H9 (cell line): ENCODE measurements at regions not wholly inside any gene's neighbourhood (a gene's known extent, or its start where the extent isn't known, plus 50 kb on each side); places are given as distances from the start of the nearest gene placed in this dataset.

Source experiments
- DNase-seq: peaks from one replicate; pipeline ENCODE4 v3.0.0-alpha.2; 2017
- H2AFZ ChIP-seq: one replicate; pipeline ENCODE4 v1.6.1; 2013; ENCODE audit warnings: mild to moderate bottlenecking, low read length, control low read depth, moderate library complexity
- H2AK5ac ChIP-seq: 2 replicates; pipeline ENCODE4 v1.6.1; 2013; ENCODE audit warnings: low read length, control low read depth, mixed read lengths; ENCODE audit not compliant: insufficient read length
- H2BK120ac ChIP-seq: one replicate; pipeline ENCODE4 v1.6.1; 2013; ENCODE audit warnings: low read depth, mild to moderate bottlenecking, low read length, control low read depth, inconsistent platforms; ENCODE audit not compliant: poor library complexity, severe bottlenecking
- H2BK12ac ChIP-seq: 2 replicates; pipeline ENCODE4 v1.6.1; 2013; ENCODE audit warnings: low read length, control low read depth, mixed read lengths, low read depth; ENCODE audit not compliant: insufficient read length
- H2BK15ac ChIP-seq: 2 replicates; pipeline ENCODE4 v1.6.1; 2013; ENCODE audit warnings: low read depth, low read length, control low read depth
- H2BK20ac ChIP-seq: one replicate; pipeline ENCODE4 v1.6.1; 2013; ENCODE audit warnings: low read depth, mild to moderate bottlenecking, low read length, control low read depth, inconsistent platforms; ENCODE audit not compliant: poor library complexity, severe bottlenecking
- H2BK5ac ChIP-seq: 2 replicates; pipeline ENCODE4 v1.6.1; 2013; ENCODE audit warnings: low read length, control low read depth, mixed read lengths; ENCODE audit not compliant: insufficient read length
- H3K14ac ChIP-seq: 2 replicates; pipeline ENCODE4 v1.6.1; 2013; ENCODE audit warnings: low read length, control low read depth; ENCODE audit not compliant: insufficient read depth
- H3K18ac ChIP-seq: 2 replicates; pipeline ENCODE4 v1.6.1; 2013; ENCODE audit warnings: low read depth, mild to moderate bottlenecking, mixed read lengths, low read length, control low read depth; ENCODE audit not compliant: insufficient read length
- H3K23ac ChIP-seq: 2 replicates; pipeline ENCODE4 v1.6.1; 2013; ENCODE audit warnings: low read length, control low read depth, mixed read lengths, low read depth; ENCODE audit not compliant: insufficient read length
- H3K23me2 ChIP-seq: 2 replicates; pipeline ENCODE4 v1.6.1; 2013; ENCODE audit warnings: low read depth, mild to moderate bottlenecking, mixed read lengths, low read length, control low read depth; ENCODE audit not compliant: insufficient read length, poor library complexity, severe bottlenecking
- H3K27ac ChIP-seq: 2 replicates; pipeline ENCODE4 v1.5.1; 2013; ENCODE audit warnings: low read length, control low read depth, mixed read lengths, low read depth; ENCODE audit not compliant: insufficient read length
- H3K27me3 ChIP-seq: 2 replicates; pipeline ENCODE4 v1.6.1; 2013; ENCODE audit warnings: low read length, control low read depth, inconsistent platforms; ENCODE audit not compliant: insufficient read depth
- H3K4ac ChIP-seq: 2 replicates; pipeline ENCODE4 v1.6.1; 2013; ENCODE audit warnings: low read depth, mild to moderate bottlenecking, control low read depth, inconsistent platforms, low read length, moderate library complexity
- H3K4me1 ChIP-seq: 2 replicates; pipeline ENCODE4 v1.6.1; 2013; ENCODE audit warnings: low read length, control low read depth, inconsistent platforms; ENCODE audit not compliant: insufficient read depth
- H3K4me2 ChIP-seq: 2 replicates; pipeline ENCODE4 v1.6.1; 2013; ENCODE audit warnings: low read length, control low read depth, mixed read lengths; ENCODE audit not compliant: insufficient read length, insufficient read depth
- H3K56ac ChIP-seq: 2 replicates; pipeline ENCODE4 v1.6.1; 2013; ENCODE audit warnings: low read depth, mild to moderate bottlenecking, mixed read lengths, low read length, control low read depth; ENCODE audit not compliant: insufficient read length
- H3K79me1 ChIP-seq: 2 replicates; pipeline ENCODE4 v1.6.1; 2013; ENCODE audit warnings: low read depth, mild to moderate bottlenecking, moderate library complexity, low read length, control low read depth, inconsistent platforms; ENCODE audit not compliant: insufficient read depth, poor library complexity, severe bottlenecking
- H3K79me2 ChIP-seq: 2 replicates; pipeline ENCODE4 v1.6.1; 2013; ENCODE audit warnings: low read length, control low read depth, inconsistent platforms; ENCODE audit not compliant: insufficient read depth
- H3K9ac ChIP-seq: 2 replicates; pipeline ENCODE4 v1.6.1; 2013; ENCODE audit warnings: low read length, control low read depth, mixed read lengths; ENCODE audit not compliant: insufficient read length; ENCODE audit errors: extremely low read depth
- H3K9me3 ChIP-seq: one replicate; pipeline ENCODE4 v1.6.1; 2013; ENCODE audit warnings: low read depth, low read length, inconsistent platforms; ENCODE audit not compliant: control insufficient read depth
- H3T11ph ChIP-seq: one replicate; pipeline ENCODE4 v1.6.1; 2013; ENCODE audit warnings: mild to moderate bottlenecking, low read length, control low read depth, inconsistent platforms
- H4K20me1 ChIP-seq: one replicate; pipeline ENCODE4 v1.6.1; 2013; ENCODE audit not compliant: control insufficient read depth, insufficient read length, insufficient read depth
- H4K5ac ChIP-seq: 2 replicates; pipeline ENCODE4 v1.6.1; 2013; ENCODE audit warnings: low read depth, mild to moderate bottlenecking, mixed read lengths, low read length, control low read depth; ENCODE audit not compliant: insufficient read length
- H4K8ac ChIP-seq: replicated peaks from 2 replicates; pipeline ENCODE4 v1.6.1; 2013; ENCODE audit warnings: low read length, control low read depth, mixed read lengths, low read depth; ENCODE audit not compliant: insufficient read length
- H4K91ac ChIP-seq: 2 replicates; pipeline ENCODE4 v1.6.1; 2013; ENCODE audit warnings: low read depth, mild to moderate bottlenecking, moderate library complexity, mixed read lengths, low read length, control low read depth; ENCODE audit not compliant: insufficient read length
- H3K27ac Mint-ChIP-seq, 3 experiments: 2 replicates in 2 of 3; 3 replicates in 1 of 3; pipeline ENCODE4 v1.8.0; 2020 to 2021; ENCODE audit warnings: mixed read lengths in 3 of 3, mild to moderate bottlenecking in 1 of 3, moderate library complexity in 1 of 3
- H3K27me3 Mint-ChIP-seq: 2 replicates; pipeline ENCODE4 v1.8.0; 2021; ENCODE audit warnings: low read depth, mild to moderate bottlenecking, moderate library complexity, mixed read lengths
- H3K36me3 Mint-ChIP-seq, 3 experiments: 2 replicates in 2 of 3; 3 replicates in 1 of 3; pipeline ENCODE4 v1.8.0; 2020 to 2021; ENCODE audit warnings: low read depth in 3 of 3, mixed read lengths in 3 of 3; ENCODE audit not compliant: insufficient read depth in 1 of 3
- H3K4me1 Mint-ChIP-seq, 2 experiments: 2 replicates each; pipeline ENCODE4 v1.8.0; 2020; ENCODE audit warnings: mixed read lengths in 2 of 2
- H3K4me3 Mint-ChIP-seq, 2 experiments: 2 replicates in 1 of 2; 3 replicates in 1 of 2; pipeline ENCODE4 v1.8.0; 2020 to 2021; ENCODE audit warnings: mild to moderate bottlenecking in 2 of 2, mixed read lengths in 2 of 2, moderate library complexity in 1 of 2
- H3K9me3 Mint-ChIP-seq, 2 experiments: 2 replicates in 1 of 2; 3 replicates in 1 of 2; pipeline ENCODE4 v1.8.0; 2020; ENCODE audit warnings: mild to moderate bottlenecking in 2 of 2, mixed read lengths in 2 of 2, moderate library complexity in 1 of 2
- CTCF ChIP-seq: fragments of 200-600 bp; sonication (generic); conservative IDR thresholded peaks from 3 replicates; pipeline ENCODE4 v1.8.0; 2021; ENCODE audit warnings: antibody characterized with exemption, mild to moderate bottlenecking
- WGBS: extraction: QIAGEN DNeasy Blood & Tissue Kit; methylation state at CpG from one replicate; pipeline ENCODE4 v1.1.7; 2013; ENCODE audit warnings: missing lambda C conversion rate, low lambda C conversion rate, mixed read lengths; ENCODE audit not compliant: insufficient read length; ENCODE audit errors: extremely low coverage; 5-methylcytosine and 5-hydroxymethylcytosine counted together

- Mint-ChIP-seq H3K4me1 (peaks cover 0 to 3% of the 10 kb centered on the region in 2 experiments; a peak in 2 of 4 replicates), H3K36me3 (peaks cover 3 to 10% (median 9%) of the 10 kb centered on the region in 3 experiments; a peak in 6 of 7 replicates), H3K27me3 (no peaks in the 10 kb centered on the region), H3K27ac (no peak overlapping the region), H3K9me3 (peaks cover 13 to 21% of the 10 kb centered on the region in 2 experiments), H3K4me3 (no peak overlapping the region)
- H3K79me1 ChIP-seq, result no peaks in the 10 kb centered on the region
- H2BK20ac ChIP-seq, result no peak overlapping the region
- H3T11ph ChIP-seq, result no peak overlapping the region
- H2BK5ac ChIP-seq, result no peak overlapping the region
- no peak overlapping the region for H3K4me2 ChIP-seq
- H2BK12ac ChIP-seq, result no peak overlapping the region
- no peaks in the 10 kb centered on the region for H3K27me3 ChIP-seq
- no peak for TF ChIP-seq CTCF
- H3K27ac ChIP-seq, result no peak overlapping the region
- H3K56ac ChIP-seq, result no peak overlapping the region
- H2AFZ ChIP-seq, result no peak overlapping the region
- H3K4ac ChIP-seq, result no peak overlapping the region
- DNase-seq, result no peak
- no peaks in the 10 kb centered on the region for H3K23me2 ChIP-seq
- H4K5ac ChIP-seq, result no peak overlapping the region
- no peaks in the 10 kb centered on the region for H3K79me2 ChIP-seq
- no peaks in the 10 kb centered on the region for H3K9me3 ChIP-seq
- H3K4me1 ChIP-seq, result no peaks in the 10 kb centered on the region
- H3K14ac ChIP-seq, result no peak overlapping the region
- no peak overlapping the region for H4K8ac ChIP-seq
- no peak overlapping the region for H2BK120ac ChIP-seq
- H3K18ac ChIP-seq, result no peak overlapping the region
- H2BK15ac ChIP-seq, result no peak overlapping the region
- no peak overlapping the region for H3K23ac ChIP-seq
- no peak overlapping the region for H2AK5ac ChIP-seq
- no peak overlapping the region for H4K91ac ChIP-seq
- H4K20me1 ChIP-seq, result no peaks in the 10 kb centered on the region
- H3K9ac ChIP-seq, result no peak overlapping the region
- no CpG with 5 or more reads among the region's 1 CpG for WGBS
These were observed 108.0 kb upstream of the GOT2 start for GRCh38 chr16:58842156-58842555.
